Caco-2 (cell line): ENCODE measurements at regions not wholly inside any gene's neighbourhood (a gene's known extent, or its start where the extent isn't known, plus 50 kb on each side); places are given as distances from the start of the nearest gene placed in this dataset.

ENCODE experiments used
- BruUV-seq: library from RNA; stranded (reverse); fragments of 400-500 nt; replicated peaks from 2 replicates; lab custom pipeline; 2021; lab: Mats Ljungman, UMichigan
- CTCF ChIA-PET: fragments of 300-600 bp; sonication (Branson Sonifier 250); formaldehyde crosslinking; loops from one replicate; lab custom pipeline; 2022; ENCODE audit warnings: antibody characterized with exemption; lab: Charles Lee
- POLR2A ChIA-PET: fragments of 300-600 bp; sonication (Branson Sonifier 250); formaldehyde crosslinking; loops from one replicate; lab custom pipeline; 2022; ENCODE audit warnings: antibody characterized with exemption; lab: Charles Lee
- DNase-seq, 2 experiments: peaks; one replicate each; pipeline versions ENCODE4 v3.0.0 to v3.0.0-alpha.2; 2020 to 2022
- H3K27me3 ChIP-seq: replicated peaks from 2 replicates; pipeline ENCODE4 v1.6.0; 2011; ENCODE audit warnings: low read length; ENCODE audit not compliant: control insufficient read depth, insufficient read depth
- H3K36me3 ChIP-seq: 2 replicates; pipeline ENCODE4 v1.5.1; 2011; ENCODE audit warnings: low read length; ENCODE audit not compliant: control insufficient read depth, insufficient read depth
- H3K4me1 ChIP-seq: fragments of 250-450 bp; sonication (Bioruptor Pico); 2 replicates; pipeline ENCODE4 v1.5.1; 2020; ENCODE audit warnings: mild to moderate bottlenecking
- H3K4me3 ChIP-seq: 2 replicates; pipeline ENCODE4 v1.5.1; 2011; ENCODE audit warnings: low read depth, mild to moderate bottlenecking, control low read depth, low read length
- H3K9me3 ChIP-seq: fragments of 250-450 bp; sonication (Bioruptor Pico); 2 replicates; pipeline ENCODE4 v1.5.1; 2020; ENCODE audit warnings: mild to moderate bottlenecking, moderate library complexity
- H3K27ac Mint-ChIP-seq: one replicate; pipeline ENCODE4 v1.8.0; 2022; ENCODE audit warnings: mixed read lengths; ENCODE audit not compliant: unreplicated experiment
- H3K27me3 Mint-ChIP-seq: one replicate; pipeline ENCODE4 v1.8.0; 2022; ENCODE audit warnings: mixed read lengths; ENCODE audit not compliant: insufficient read depth, unreplicated experiment
- H3K36me3 Mint-ChIP-seq: one replicate; pipeline ENCODE4 v1.8.0; 2022; ENCODE audit warnings: mild to moderate bottlenecking, mixed read lengths; ENCODE audit not compliant: insufficient read depth, unreplicated experiment
- H3K4me1 Mint-ChIP-seq: one replicate; pipeline ENCODE4 v1.8.0; 2022; ENCODE audit warnings: low read depth, mixed read lengths; ENCODE audit not compliant: unreplicated experiment
- H3K4me3 Mint-ChIP-seq: one replicate; pipeline ENCODE4 v1.8.0; 2022; ENCODE audit warnings: mild to moderate bottlenecking, moderate library complexity, mixed read lengths; ENCODE audit not compliant: unreplicated experiment
- H3K9me3 Mint-ChIP-seq: one replicate; pipeline ENCODE4 v1.8.0; 2022; ENCODE audit warnings: mixed read lengths; ENCODE audit not compliant: unreplicated experiment
- intact Hi-C: fragments of 100-400 bp; cut with micrococcal nuclease; formaldehyde crosslinking; loops from one replicate; pipeline ENCODE4 v1.10.0; 2022; ENCODE audit not compliant: unreplicated experiment
- TF ChIP-seq, protein P1 (sequence below), 2 experiments: fragments of 200-600 bp in 1 of 2; IDR thresholded peaks; 1 replicate in 1 of 2; 2 replicates in 1 of 2; pipeline versions ENCODE4 v1.5.1 to v1.8.0; 2011 to 2022; ENCODE audit warnings: antibody characterized with exemption in 1 of 2, control low read depth in 1 of 2, inconsistent platforms in 1 of 2, low read depth in 1 of 2, low read length in 1 of 2, mild to moderate bottlenecking in 1 of 2, moderate library complexity in 1 of 2; ENCODE audit not compliant: insufficient read depth in 1 of 2, severe bottlenecking in 1 of 2, unreplicated experiment in 1 of 2

DNA sequence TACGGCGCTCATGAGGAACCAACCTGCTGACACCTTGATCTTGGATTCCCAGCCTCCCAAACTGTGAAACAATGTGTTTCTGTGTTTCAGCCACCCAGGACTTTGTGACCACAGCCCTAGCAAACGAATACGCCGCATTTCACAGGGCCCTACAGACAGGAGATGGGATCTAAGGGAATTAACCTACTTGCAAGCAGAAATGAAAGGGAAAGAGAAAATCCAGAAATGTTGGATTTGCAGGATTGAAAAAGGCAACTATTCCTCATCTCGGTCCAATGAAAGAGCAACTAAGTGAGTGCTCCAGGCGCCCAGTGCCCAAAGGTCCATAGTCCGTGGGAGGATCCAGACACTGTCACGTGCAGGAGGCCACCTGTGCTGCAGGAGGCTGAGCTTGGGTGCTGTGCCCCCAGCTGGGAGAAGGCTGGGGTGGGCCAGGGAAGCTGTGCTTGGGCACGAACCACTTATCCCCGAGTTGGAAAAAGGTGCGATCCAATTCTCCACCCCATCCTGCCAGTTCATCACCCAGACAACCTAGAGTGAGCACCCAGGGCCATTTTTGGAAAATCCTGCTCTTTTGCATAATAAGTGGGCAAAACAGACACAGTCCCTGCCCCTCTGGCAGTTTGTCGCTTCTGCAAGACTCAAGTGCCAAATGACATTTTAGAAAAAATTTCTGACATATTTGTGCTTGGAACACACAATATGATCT lies 177.9 kb downstream of the C9orf50 start:
- ChIA-PET POLR2A (interaction anchor here (0.5 to 0.6 kb wide), 2 partner anchors 181 to 867 kb away, joined by 3 to 4 read pairs; no protein-coding TSS in a partner anchor), CTCF (interaction anchor here (0.6 to 1.3 kb wide), 6 partner anchors 8 to 269 kb away, joined by 3 to 9 read pairs (median 4); no protein-coding TSS in a partner anchor)
- peak overlapping the region; percentile 36 for H3K4me3 Mint-ChIP-seq

DNA sequence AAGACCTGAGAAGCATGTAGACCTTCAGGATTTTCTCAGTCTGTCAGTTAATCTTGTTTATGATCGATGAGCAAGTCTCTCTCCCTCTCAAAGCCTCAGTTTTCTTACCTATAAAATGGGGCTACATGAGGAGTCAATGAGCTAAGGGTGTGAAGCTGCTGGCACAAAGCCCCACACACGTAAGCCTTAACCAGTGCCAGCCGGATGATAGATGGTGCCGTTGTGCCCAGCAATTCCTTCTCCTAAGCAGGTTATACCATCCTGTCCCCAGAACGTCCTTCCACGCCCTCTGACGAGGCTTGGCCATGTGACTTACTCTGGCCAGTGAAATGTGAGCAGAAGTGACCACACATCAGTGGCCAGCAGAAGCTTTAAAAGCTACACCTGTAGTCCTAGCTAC lies 179.0 kb downstream of the C9orf50 start:
- peaks cover 16% of the 10 kb centered on the region for H3K4me1 Mint-ChIP-seq
- no peaks in the 10 kb centered on the region for H3K9me3 ChIP-seq
- no peaks in the 10 kb centered on the region for H3K27me3 ChIP-seq
- no peak overlapping the region for H3K4me3 ChIP-seq
- no peaks in the 10 kb centered on the region for H3K9me3 Mint-ChIP-seq
- TF ChIP-seq, protein P1, sequence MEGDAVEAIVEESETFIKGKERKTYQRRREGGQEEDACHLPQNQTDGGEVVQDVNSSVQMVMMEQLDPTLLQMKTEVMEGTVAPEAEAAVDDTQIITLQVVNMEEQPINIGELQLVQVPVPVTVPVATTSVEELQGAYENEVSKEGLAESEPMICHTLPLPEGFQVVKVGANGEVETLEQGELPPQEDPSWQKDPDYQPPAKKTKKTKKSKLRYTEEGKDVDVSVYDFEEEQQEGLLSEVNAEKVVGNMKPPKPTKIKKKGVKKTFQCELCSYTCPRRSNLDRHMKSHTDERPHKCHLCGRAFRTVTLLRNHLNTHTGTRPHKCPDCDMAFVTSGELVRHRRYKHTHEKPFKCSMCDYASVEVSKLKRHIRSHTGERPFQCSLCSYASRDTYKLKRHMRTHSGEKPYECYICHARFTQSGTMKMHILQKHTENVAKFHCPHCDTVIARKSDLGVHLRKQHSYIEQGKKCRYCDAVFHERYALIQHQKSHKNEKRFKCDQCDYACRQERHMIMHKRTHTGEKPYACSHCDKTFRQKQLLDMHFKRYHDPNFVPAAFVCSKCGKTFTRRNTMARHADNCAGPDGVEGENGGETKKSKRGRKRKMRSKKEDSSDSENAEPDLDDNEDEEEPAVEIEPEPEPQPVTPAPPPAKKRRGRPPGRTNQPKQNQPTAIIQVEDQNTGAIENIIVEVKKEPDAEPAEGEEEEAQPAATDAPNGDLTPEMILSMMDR (IDR thresholded peaks at IDR 0.05; ENCODE audit: insufficient read depth in 1 of 2, low read depth in 1 of 2, low read length in 1 of 2, severe bottlenecking in 1 of 2, unreplicated experiment in 1 of 2), result no peak
- DNase-seq, result no peak
- H3K27ac Mint-ChIP-seq, result peak overlapping the region; percentile 50
- no peak overlapping the region for H3K4me3 Mint-ChIP-seq
- peaks cover 16% of the 10 kb centered on the region for H3K4me1 ChIP-seq
- no peaks in the 10 kb centered on the region for H3K27me3 Mint-ChIP-seq
- no peaks in the 10 kb centered on the region for H3K36me3 ChIP-seq
- peaks cover 2% of the 10 kb centered on the region for H3K36me3 Mint-ChIP-seq
- intact Hi-C loops, result loop anchor here (2.0 kb wide), 1 partner anchor 17 kb away; no protein-coding TSS in a partner anchor
- no TSS peak for BruUV-seq
- CTCF ChIA-PET, result interaction anchor here (0.7 kb wide), 1 partner anchor 41 kb away, joined by 3 read pairs; no protein-coding TSS in a partner anchor
- POLR2A ChIA-PET, result no interaction called here

More for the DNA sequence above, 177.9 kb downstream of the C9orf50 start:
- BruUV-seq, result TSS peak; percentile 57
- H3K4me3 ChIP-seq, result no peak overlapping the region
- H3K4me1 ChIP-seq, result peaks cover 11% of the 10 kb centered on the region
- H3K9me3 ChIP-seq, result no peaks in the 10 kb centered on the region
- DNase-seq, result peak; percentile 47 to 61
- Mint-ChIP-seq H3K9me3 (no peaks in the 10 kb centered on the region), H3K4me1 (peaks cover 13% of the 10 kb centered on the region), H3K27ac (peak overlapping the region; percentile 80), H3K36me3 (no peaks in the 10 kb centered on the region), H3K27me3 (no peaks in the 10 kb centered on the region)
- TF ChIP-seq, protein P1 (IDR thresholded peaks at IDR 0.05; ENCODE audit: insufficient read depth in 1 of 2, low read depth in 1 of 2, low read length in 1 of 2, severe bottlenecking in 1 of 2, unreplicated experiment in 1 of 2), result no peak
- H3K36me3 ChIP-seq, result no peaks in the 10 kb centered on the region
- intact Hi-C loops, result loop anchor here (2.0 kb wide), 1 partner anchor 16 kb away; no protein-coding TSS in a partner anchor
- H3K27me3 ChIP-seq, result no peaks in the 10 kb centered on the region

DNA sequence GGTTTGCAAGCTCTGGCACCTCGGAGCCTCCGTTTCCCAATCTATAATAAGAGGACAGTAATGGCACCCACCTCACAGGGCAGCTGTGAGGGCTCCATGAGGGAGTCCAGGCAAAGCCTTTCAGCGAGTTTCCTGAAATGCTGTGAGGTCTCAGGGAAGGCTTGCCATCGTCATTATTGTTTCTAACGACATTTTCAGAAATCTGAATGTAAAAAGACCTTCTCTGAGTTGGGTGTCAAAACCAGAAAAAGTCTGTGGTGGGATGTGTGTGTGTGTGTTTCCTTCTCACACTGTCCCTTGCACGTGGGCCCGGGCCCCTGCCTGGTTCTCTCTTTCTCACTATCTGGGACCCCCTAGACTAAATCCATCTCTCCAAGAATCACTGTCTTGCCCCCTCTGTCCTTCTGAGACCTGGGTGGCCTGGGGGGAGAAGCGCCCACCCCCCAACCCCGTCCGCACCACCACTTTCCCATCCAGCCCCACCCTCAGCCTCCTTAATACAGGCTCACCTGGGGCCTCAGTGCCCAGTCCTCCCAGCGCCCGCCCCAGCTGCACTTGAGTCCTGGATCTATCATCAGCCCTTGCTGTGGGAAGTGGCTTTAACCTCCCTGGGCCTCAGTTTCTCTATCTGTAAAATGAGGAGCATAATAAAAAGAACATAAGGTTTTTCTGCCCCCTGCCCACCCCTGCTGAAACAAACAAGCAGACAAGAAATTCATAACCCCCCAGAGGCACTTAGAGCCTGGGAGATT lies 180.3 kb downstream of the C9orf50 start:
- POLR2A ChIA-PET, result no interaction called here
- no peak for DNase-seq
- H3K9me3 Mint-ChIP-seq, result no peaks in the 10 kb centered on the region
- H3K4me3 Mint-ChIP-seq, result no peak overlapping the region
- H3K9me3 ChIP-seq, result no peaks in the 10 kb centered on the region
- peaks cover 5% of the 10 kb centered on the region for H3K36me3 Mint-ChIP-seq
- TF ChIP-seq, protein P1 (IDR thresholded peaks at IDR 0.05; ENCODE audit: insufficient read depth in 1 of 2, low read depth in 1 of 2, low read length in 1 of 2, severe bottlenecking in 1 of 2, unreplicated experiment in 1 of 2), result no peak
- intact Hi-C loops, result no loop called here
- no peaks in the 10 kb centered on the region for H3K27me3 Mint-ChIP-seq
- H3K4me1 ChIP-seq, result peaks cover 16% of the 10 kb centered on the region
- CTCF ChIA-PET, result no interaction called here
- H3K36me3 ChIP-seq, result no peaks in the 10 kb centered on the region
- peaks cover 24% of the 10 kb centered on the region for H3K4me1 Mint-ChIP-seq
- no peak overlapping the region for H3K4me3 ChIP-seq
- H3K27ac Mint-ChIP-seq, result peak overlapping the region; percentile 65
- H3K27me3 ChIP-seq, result no peaks in the 10 kb centered on the region
- no TSS peak for BruUV-seq
